CD4-positive, alpha-beta T cell treated with Interleukin-4 for 1 hour (primary cell): ENCODE measurements at regions not wholly inside any gene's neighbourhood (a gene's known extent, or its start where the extent isn't known, plus 50 kb on each side); places are given as distances from the start of the nearest gene placed in this dataset.
A peak's percentile ranks its signal among the peaks of the same experiment; 100 is the strongest.
"Not testable (repeated sequence)": the region's sequence is repeated elsewhere in the genome, so short reads cannot be mapped to it uniquely, and the experiment has no call there.

Experiments used
- DNase-seq, 2 donors: peaks; one replicate each; pipeline ENCODE4 v3.0.0-alpha.2; 2020 to 2022

GRCh38 chr9:33695856-33696255 lies 99.5 kb upstream of the PRSS3 start:
- no peak for DNase-seq

- DNase-seq = no peak
Measured at GRCh38 chr9:33697171-33697570, 98.2 kb upstream of the PRSS3 start.

- no peak for DNase-seq
Measured at GRCh38 chr9:33698267-33698666, 97.1 kb upstream of the PRSS3 start.

DNA sequence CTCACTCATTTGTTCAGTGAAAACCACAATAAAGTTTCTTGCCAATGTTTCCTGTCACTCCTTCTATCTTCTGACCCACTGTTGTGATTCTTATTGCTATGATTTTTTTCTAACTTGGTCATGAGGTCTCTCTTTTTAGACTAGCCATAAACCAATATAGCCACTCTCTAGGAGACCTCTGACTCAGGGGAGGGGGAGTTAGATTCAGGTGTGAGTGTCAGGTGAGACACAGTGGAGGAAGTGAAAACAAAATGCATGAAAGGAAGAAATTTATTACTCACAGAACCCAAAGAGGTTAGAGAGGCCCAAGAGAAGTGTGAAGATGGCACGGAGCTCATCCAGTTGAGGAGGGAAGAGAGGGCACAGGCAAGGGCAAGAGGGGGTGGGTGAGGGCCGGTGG lies 94.4 kb upstream of the PRSS3 start:
- not testable (repeated sequence) for DNase-seq

DNA sequence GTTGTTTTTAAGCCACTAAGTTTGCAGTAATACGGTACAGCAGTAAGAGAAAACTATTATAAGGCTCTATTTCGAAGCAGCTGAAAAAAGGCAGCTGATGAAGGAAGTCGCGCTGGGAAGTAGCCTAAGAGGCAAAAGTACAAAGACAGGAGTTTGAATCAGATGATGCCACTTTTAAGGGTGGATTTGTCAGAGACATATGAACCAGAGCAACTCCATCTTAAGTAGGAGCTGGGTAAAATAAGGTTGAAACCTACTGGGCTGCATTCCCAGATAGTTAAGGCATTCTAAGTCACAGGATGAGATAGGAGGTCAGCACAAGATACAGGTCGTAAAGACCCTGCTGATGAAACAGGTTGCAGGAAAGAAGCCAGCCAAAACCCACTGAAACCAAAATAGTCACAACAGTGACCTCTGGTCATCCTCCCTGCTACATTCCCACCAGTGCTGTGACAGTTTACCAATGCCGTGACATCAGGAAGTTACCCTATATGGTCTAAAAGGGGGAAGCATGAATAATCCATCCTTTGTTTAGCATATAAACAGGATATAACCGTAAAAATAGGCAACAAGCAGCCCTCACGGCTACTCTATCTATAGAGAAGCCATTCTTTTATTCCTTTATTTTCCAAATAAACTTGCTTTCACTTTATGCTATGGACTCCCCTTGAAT lies 91.8 kb upstream of the PRSS3 start:
- no peak for DNase-seq

- not testable (repeated sequence) for DNase-seq
Measured at GRCh38 chr9:33705440-33705839, 89.9 kb upstream of the PRSS3 start.

GRCh38 chr9:33708441-33708840 lies 86.9 kb upstream of the PRSS3 start:
- DNase-seq = no peak

DNA sequence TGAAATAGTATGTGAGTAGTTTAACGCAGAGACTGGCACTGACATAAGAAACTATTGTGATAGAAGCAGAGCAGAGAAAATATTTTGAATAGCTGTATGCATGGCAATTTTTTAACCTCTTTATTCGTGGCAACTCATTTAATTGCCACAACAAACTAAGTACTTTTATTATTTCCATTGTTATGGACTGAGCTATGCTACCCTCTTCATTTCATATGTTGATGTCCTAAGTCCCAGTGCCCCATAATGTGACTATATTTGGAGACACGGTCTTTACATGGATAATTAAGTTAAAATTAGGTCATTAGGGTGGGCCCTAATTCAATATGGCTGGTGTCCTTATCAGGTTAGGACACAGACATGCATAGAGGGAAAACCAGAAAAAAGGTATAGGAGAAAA lies 86.1 kb upstream of the PRSS3 start:
- no peak for DNase-seq

- not testable (repeated sequence) for DNase-seq
Measured at GRCh38 chr9:33711418-33711817, 83.9 kb upstream of the PRSS3 start.

DNA sequence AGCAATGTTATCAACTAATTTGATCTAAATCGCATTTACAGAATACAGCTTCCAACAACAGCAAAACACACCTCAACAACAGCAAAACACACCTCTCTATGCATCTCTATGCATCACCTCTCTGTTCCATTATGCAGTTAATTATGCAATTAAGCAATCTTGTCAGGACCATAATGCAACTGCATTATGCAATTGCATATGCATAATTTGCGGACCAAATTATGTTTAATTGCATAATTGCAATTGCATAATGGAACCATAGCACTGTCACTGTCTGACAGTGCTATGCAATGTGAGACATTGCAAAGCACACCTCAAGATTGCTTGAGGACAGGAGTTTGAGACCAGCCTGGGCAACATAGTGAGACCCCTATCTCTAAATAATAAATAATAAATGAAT lies 80.4 kb upstream of the PRSS3 start:
- no peak for DNase-seq

DNA sequence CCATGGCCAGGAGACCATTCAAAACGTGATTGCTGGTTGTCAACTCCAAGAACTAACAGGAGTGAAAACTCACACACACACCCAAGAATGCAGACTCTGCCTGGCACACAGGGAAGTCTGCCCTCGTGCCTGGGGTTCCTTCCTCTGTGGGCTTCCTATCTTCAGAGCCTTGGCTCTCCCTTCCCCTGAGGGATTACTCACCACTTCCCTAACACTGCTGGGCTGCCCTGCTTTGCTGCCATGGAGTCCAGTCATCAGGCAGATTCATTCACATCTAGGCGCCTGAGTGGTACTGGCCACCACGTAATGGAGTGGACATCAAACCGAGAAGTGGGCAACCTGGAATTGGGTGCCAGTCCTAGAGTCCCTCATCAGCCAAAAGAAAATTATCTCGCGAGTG lies 76.4 kb upstream of the PRSS3 start:
- peak in 1 of 2 donors; percentile 50 for DNase-seq

GRCh38 chr9:33719581-33720374 lies 75.6 kb upstream of the PRSS3 start:
- peak; percentile 19 to 26 for DNase-seq

GRCh38 chr9:33721674-33722358 lies 73.5 kb upstream of the PRSS3 start:
- peak; percentile 82 to 85 for DNase-seq

DNA sequence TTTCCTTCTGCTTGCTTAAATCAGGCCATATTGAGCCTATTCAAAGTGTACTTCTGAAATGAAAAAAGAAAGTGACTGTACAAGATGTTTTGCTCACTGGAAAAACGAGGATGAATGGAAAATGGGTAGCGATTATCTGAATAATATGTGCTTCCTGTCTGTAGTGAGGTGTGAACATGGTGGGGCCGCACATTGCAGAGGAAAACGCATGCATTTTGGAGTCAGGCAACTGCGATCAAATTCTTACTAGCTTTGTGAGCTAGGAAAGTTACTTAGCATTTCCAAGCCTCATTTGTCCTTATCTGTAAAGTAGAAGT lies 73.0 kb upstream of the PRSS3 start:
- no peak for DNase-seq

GRCh38 chr9:33728613-33729012 lies 66.7 kb upstream of the PRSS3 start:
- DNase-seq = no peak

- DNase-seq = no peak
Measured at GRCh38 chr9:33731142-33731541, 64.2 kb upstream of the PRSS3 start.

- no peak for DNase-seq
Measured at GRCh38 chr9:33731625-33732024, 63.7 kb upstream of the PRSS3 start.

DNA sequence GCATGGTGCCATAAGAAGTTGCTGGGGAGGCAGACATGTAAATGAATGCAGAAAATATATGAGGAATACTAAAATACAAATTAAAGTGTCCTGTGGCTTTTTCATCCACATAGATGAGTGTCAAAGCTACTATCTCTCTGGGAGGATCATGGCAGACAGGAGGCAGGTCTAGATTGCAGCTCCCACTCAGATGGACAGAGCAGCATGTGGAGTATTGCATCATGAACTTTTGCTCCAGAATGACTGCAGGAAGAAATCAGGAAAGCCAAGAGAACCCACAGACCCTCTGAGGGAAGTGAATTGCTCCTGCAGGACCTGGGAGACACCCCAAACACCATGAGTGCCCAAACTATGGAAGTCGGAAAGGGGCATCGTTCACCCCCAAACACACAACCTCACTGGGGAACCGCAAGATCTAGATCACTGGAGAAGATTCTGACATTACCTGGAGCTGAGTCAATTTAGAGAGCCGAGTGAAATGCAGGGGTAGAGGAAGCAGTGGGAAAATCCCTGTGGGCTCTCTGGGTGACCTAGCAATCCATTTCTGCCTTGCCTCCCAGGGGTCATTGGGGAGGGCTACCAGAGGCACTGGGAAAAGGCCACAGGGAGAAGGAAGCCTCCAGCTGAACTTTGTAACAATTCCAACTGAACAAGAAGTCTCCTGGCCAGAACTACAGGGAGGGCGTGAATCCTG lies 61.0 kb upstream of the PRSS3 start:
- not testable (repeated sequence) for DNase-seq

GRCh38 chr9:33734941-33735835 lies 60.2 kb upstream of the PRSS3 start:
- DNase-seq = not testable (repeated sequence)

- DNase-seq = peak in 1 of 2 donors; percentile 17
Measured at GRCh38 chr9:33737811-33738606, 57.4 kb upstream of the PRSS3 start.

DNA sequence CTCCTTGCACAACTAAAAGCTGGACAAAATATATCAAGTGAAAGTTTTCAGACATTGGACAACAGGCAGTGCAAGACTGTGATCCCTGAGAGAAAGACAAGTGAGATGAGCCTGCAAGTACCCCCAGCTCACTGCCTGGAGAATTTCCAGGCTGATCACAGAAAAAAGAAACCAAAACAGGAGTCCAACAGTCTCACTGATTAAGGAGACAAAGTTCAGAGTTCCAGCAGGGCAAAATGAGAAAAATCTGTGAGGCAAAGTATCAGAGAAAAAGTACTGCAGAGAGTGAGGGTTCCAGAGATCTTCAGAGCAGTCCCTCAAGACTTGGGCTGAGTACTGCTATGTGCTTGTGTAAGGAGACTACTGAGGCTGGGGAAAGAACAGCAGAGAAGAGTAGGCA lies 56.0 kb upstream of the PRSS3 start:
- DNase-seq = no peak
